DND-41 (cell line): ENCODE measurements at regions not wholly inside any gene's neighbourhood (a gene's known extent, or its start where the extent isn't known, plus 50 kb on each side); places are given as distances from the start of the nearest gene placed in this dataset.

Source experiments
- ATAC-seq: fragments of 200-7000 bp; cut with Tn5 transposase; 3 replicates; pipeline ENCODE4 v1.9.1; 2021; ENCODE audit warnings: low read depth; ENCODE audit not compliant: insufficient read depth
- DNase-seq: peaks from one replicate; pipeline ENCODE4 v3.0.0-alpha.2; 2020
- H2AFZ ChIP-seq: 2 replicates; pipeline ENCODE4 v1.6.0; 2012; ENCODE audit warnings: low read depth, low read length
- H3K27ac ChIP-seq: 2 replicates; pipeline ENCODE4 v1.5.1; 2012; ENCODE audit warnings: low read length, inconsistent platforms
- H3K27me3 ChIP-seq: fragments of 200-600 bp; sonication (generic); 2 replicates; pipeline ENCODE4 v1.6.0; 2012; ENCODE audit warnings: low read length, mild to moderate bottlenecking, inconsistent platforms; ENCODE audit not compliant: insufficient read depth, poor library complexity
- H3K36me3 ChIP-seq: 2 replicates; pipeline ENCODE4 v1.5.1; 2012; ENCODE audit warnings: low read length, inconsistent platforms; ENCODE audit not compliant: insufficient read depth
- H3K4me1 ChIP-seq: 2 replicates; pipeline ENCODE4 v1.5.1; 2012; ENCODE audit warnings: mild to moderate bottlenecking, low read length; ENCODE audit not compliant: insufficient read depth
- H3K4me2 ChIP-seq: 2 replicates; pipeline ENCODE4 v1.6.0; 2012; ENCODE audit warnings: mild to moderate bottlenecking, moderate library complexity, low read length, inconsistent platforms; ENCODE audit not compliant: insufficient read depth
- H3K4me3 ChIP-seq, 2 experiments: fragments of 200-600 bp in 1 of 2; shearing (Covaris generic) in 1 of 2; 2 replicates each; pipeline ENCODE4 v1.5.1; 2012 to 2016; ENCODE audit warnings: inconsistent platforms in 2 of 2, low read length in 2 of 2, mild to moderate bottlenecking in 2 of 2, low read depth in 1 of 2, moderate library complexity in 1 of 2
- H3K79me2 ChIP-seq: 2 replicates; pipeline ENCODE4 v1.6.0; 2012; ENCODE audit warnings: low read length, inconsistent platforms; ENCODE audit not compliant: insufficient read depth
- H3K9ac ChIP-seq: 2 replicates; pipeline ENCODE4 v1.6.0; 2012; ENCODE audit warnings: low read depth, mild to moderate bottlenecking, inconsistent platforms, low read length, moderate library complexity
- H3K9me3 ChIP-seq: 2 replicates; pipeline ENCODE4 v1.5.1; 2012; ENCODE audit warnings: low read length, moderate library complexity, mild to moderate bottlenecking, inconsistent platforms; ENCODE audit not compliant: insufficient read depth, severe bottlenecking
- H4K20me1 ChIP-seq: 2 replicates; pipeline ENCODE4 v1.6.0; 2012; ENCODE audit warnings: low read length; ENCODE audit not compliant: insufficient read depth
- EZH2 ChIP-seq: IDR thresholded peaks from 3 replicates; pipeline ENCODE4 v1.6.1; 2012; ENCODE audit warnings: borderline replicate concordance, low read depth, mild to moderate bottlenecking, moderate library complexity, low read length, inconsistent platforms; ENCODE audit not compliant: severe bottlenecking
- TF ChIP-seq, protein P1 (sequence below): IDR thresholded peaks from 2 replicates; pipeline ENCODE4 v1.5.1; 2012; ENCODE audit warnings: borderline replicate concordance, low read length, moderate library complexity, mild to moderate bottlenecking; ENCODE audit not compliant: poor library complexity, severe bottlenecking; ENCODE audit errors: extremely low read depth

DNA sequence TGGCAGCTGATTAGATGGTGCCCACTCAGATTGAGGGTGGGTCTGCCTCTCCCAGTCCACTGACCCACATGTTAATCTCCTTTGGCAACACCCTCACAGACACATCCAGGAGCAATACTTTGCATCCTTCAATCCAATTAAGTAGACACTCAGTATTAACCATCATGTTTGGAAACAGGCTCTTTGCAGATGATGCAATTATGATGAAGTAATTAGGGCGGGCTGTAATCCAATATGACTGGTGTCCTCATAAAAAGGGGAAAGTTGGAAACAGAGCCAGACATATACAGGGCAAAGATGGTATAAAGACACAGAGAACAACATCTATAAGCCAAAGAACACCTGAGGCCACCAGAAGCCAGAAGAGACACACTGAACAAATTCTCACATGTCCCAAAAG, 658.6 kb downstream of the CCSER2 start:
- DNase-seq (no peak), ATAC-seq (no peak)
- H3K4me2 ChIP-seq, result no peak overlapping the region
- no peak overlapping the region for H3K9ac ChIP-seq
- H3K27me3 ChIP-seq, result peaks cover 2% of the 10 kb centered on the region
- no peak for TF ChIP-seq EZH2
- TF ChIP-seq, protein P1, sequence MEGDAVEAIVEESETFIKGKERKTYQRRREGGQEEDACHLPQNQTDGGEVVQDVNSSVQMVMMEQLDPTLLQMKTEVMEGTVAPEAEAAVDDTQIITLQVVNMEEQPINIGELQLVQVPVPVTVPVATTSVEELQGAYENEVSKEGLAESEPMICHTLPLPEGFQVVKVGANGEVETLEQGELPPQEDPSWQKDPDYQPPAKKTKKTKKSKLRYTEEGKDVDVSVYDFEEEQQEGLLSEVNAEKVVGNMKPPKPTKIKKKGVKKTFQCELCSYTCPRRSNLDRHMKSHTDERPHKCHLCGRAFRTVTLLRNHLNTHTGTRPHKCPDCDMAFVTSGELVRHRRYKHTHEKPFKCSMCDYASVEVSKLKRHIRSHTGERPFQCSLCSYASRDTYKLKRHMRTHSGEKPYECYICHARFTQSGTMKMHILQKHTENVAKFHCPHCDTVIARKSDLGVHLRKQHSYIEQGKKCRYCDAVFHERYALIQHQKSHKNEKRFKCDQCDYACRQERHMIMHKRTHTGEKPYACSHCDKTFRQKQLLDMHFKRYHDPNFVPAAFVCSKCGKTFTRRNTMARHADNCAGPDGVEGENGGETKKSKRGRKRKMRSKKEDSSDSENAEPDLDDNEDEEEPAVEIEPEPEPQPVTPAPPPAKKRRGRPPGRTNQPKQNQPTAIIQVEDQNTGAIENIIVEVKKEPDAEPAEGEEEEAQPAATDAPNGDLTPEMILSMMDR, result no peak
- no peaks in the 10 kb centered on the region for H3K36me3 ChIP-seq
- H3K9me3 ChIP-seq, result no peaks in the 10 kb centered on the region
- no peaks in the 10 kb centered on the region for H3K4me1 ChIP-seq
- H2AFZ ChIP-seq, result no peak overlapping the region
- H3K27ac ChIP-seq, result no peak overlapping the region
- no peaks in the 10 kb centered on the region for H4K20me1 ChIP-seq
- H3K4me3 ChIP-seq, result no peak overlapping the region
- no peaks in the 10 kb centered on the region for H3K79me2 ChIP-seq

DNA sequence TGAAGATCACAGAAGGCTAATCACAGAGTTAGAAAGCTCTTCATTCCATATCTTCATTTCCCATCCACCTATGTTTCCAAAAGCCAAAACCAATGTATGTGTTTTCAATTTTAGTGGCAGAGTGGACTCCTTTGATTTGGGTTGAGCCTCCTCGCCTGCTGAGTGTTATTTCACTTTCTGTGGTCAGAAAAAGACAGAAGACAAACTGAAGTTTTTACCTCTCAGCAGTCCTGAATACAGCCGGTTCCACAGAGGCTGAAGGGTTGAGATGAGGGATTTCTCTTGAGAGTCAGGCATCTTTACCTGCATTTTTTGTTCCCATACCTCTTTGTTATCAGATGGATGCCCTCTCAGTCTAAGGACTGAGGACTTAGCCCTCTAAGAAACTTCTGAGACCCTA, 659.6 kb downstream of the CCSER2 start:
- ATAC-seq (no peak), DNase-seq (no peak)
- H2AFZ ChIP-seq, result no peak overlapping the region
- H3K9me3 ChIP-seq, result no peaks in the 10 kb centered on the region
- H3K27ac ChIP-seq, result no peak overlapping the region
- H3K4me2 ChIP-seq, result no peak overlapping the region
- TF ChIP-seq, protein P1, result no peak
- no peak for TF ChIP-seq EZH2
- no peaks in the 10 kb centered on the region for H3K36me3 ChIP-seq
- no peak overlapping the region for H3K4me3 ChIP-seq
- H4K20me1 ChIP-seq, result no peaks in the 10 kb centered on the region
- H3K9ac ChIP-seq, result no peak overlapping the region
- H3K4me1 ChIP-seq, result no peaks in the 10 kb centered on the region
- H3K27me3 ChIP-seq, result no peaks in the 10 kb centered on the region
- H3K79me2 ChIP-seq, result no peaks in the 10 kb centered on the region

DNA sequence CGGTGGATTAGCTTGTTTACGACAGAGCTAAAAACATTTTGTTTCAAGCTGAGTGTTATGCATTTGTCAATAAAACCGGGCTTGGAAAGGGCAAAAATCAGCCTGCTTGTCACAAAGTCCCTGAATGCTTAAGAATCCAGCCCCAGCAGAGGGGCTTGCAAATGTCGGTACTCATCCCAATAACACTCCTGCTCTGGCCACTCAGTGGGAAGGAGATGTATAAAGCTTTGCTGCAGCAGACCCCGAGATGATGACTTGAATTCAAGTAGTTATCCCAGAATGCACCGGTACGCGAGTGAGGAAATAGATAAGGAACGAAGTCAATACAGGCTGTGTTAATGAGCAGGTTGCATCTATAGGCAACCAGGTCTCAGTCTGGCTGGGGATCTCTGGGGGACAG, 662.3 kb downstream of the CCSER2 start:
- H3K9ac ChIP-seq, result no peak overlapping the region
- no peaks in the 10 kb centered on the region for H3K4me1 ChIP-seq
- no peak overlapping the region for H3K4me2 ChIP-seq
- no peaks in the 10 kb centered on the region for H3K36me3 ChIP-seq
- no peak for ATAC-seq
- H3K4me3 ChIP-seq, result no peak overlapping the region
- no peak for DNase-seq
- no peaks in the 10 kb centered on the region for H3K27me3 ChIP-seq
- no peak overlapping the region for H2AFZ ChIP-seq
- H3K27ac ChIP-seq, result no peak overlapping the region
- TF ChIP-seq EZH2, result no peak
- TF ChIP-seq, protein P1, result no peak
- no peaks in the 10 kb centered on the region for H4K20me1 ChIP-seq
- H3K9me3 ChIP-seq, result no peaks in the 10 kb centered on the region
- H3K79me2 ChIP-seq, result no peaks in the 10 kb centered on the region

DNA sequence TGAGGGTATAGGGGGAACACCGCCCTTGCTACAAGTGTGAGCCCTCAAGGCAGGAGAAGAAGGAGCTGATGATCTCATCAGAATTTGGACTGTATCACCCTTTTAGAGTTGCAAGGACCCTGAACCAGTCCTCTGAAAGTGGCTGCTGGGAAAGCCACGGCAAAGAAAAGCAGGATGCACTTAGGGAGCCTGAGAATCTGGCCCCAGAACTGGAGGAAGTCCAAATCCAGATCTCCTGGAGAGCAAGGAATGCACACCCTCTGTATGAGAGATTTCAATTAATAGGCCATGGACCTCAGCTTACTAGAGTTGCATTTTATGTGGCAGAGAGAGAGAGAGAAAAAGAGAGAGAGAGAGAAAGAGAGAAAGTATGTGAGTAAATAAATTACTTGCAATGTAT, 662.9 kb downstream of the CCSER2 start:
- ATAC-seq (no peak), DNase-seq (no peak)
- TF ChIP-seq, protein P1, result no peak
- no peak for TF ChIP-seq EZH2

More for the DNA sequence above, 662.9 kb downstream of the CCSER2 start:
- no peaks in the 10 kb centered on the region for H3K9me3 ChIP-seq
- H3K4me3 ChIP-seq, result no peak overlapping the region
- no peak overlapping the region for H3K4me2 ChIP-seq
- no peak overlapping the region for H3K9ac ChIP-seq
- H3K27me3 ChIP-seq, result no peaks in the 10 kb centered on the region
- H3K4me1 ChIP-seq, result no peaks in the 10 kb centered on the region
- H4K20me1 ChIP-seq, result no peaks in the 10 kb centered on the region
- H3K79me2 ChIP-seq, result no peaks in the 10 kb centered on the region
- H3K36me3 ChIP-seq, result no peaks in the 10 kb centered on the region
- no peak overlapping the region for H3K27ac ChIP-seq
- no peak overlapping the region for H2AFZ ChIP-seq
